ENCODE measurements at regions not wholly inside any gene's neighbourhood (a gene's known extent, or its start where the extent isn't known, plus 50 kb on each side); places are given as distances from the start of the nearest gene placed in this dataset.

GRCh38 chr4:32879913-32880312 is 2159.7 kb downstream of the PCDH7 start:
- TF ChIP-seq, protein P1, sequence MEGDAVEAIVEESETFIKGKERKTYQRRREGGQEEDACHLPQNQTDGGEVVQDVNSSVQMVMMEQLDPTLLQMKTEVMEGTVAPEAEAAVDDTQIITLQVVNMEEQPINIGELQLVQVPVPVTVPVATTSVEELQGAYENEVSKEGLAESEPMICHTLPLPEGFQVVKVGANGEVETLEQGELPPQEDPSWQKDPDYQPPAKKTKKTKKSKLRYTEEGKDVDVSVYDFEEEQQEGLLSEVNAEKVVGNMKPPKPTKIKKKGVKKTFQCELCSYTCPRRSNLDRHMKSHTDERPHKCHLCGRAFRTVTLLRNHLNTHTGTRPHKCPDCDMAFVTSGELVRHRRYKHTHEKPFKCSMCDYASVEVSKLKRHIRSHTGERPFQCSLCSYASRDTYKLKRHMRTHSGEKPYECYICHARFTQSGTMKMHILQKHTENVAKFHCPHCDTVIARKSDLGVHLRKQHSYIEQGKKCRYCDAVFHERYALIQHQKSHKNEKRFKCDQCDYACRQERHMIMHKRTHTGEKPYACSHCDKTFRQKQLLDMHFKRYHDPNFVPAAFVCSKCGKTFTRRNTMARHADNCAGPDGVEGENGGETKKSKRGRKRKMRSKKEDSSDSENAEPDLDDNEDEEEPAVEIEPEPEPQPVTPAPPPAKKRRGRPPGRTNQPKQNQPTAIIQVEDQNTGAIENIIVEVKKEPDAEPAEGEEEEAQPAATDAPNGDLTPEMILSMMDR (IDR thresholded peaks at IDR 0.05) = no peak
- no peak for TF ChIP-seq POLR2AphosphoS5 (IDR thresholded peaks at IDR 0.05)
